ENCODE measurements at regions not wholly inside any gene's neighbourhood (a gene's known extent, or its start where the extent isn't known, plus 50 kb on each side); places are given as distances from the start of the nearest gene placed in this dataset.

GRCh38 chr13:107113387-107113786 lies 545.5 kb upstream of the ARGLU1 start:
- no peak for TF ChIP-seq CTCF (IDR thresholded peaks at IDR 0.05; ENCODE audit: insufficient read depth, low read depth, low read length)
- no peak for DNase-seq (ENCODE audit: low read depth)
- POLR2A ChIA-PET: no interaction called here
- H3K4me3 ChIP-seq (ENCODE audit: low read depth, low read length): no peak overlapping the region
- no peaks in the 10 kb centered on the region for H3K36me3 ChIP-seq (ENCODE audit: control insufficient read depth, insufficient read depth, low read length)
- no peaks in the 10 kb centered on the region for H3K27me3 ChIP-seq (ENCODE audit: control insufficient read depth, insufficient read depth, low read length)
- CTCF ChIA-PET: no interaction called here

DNA sequence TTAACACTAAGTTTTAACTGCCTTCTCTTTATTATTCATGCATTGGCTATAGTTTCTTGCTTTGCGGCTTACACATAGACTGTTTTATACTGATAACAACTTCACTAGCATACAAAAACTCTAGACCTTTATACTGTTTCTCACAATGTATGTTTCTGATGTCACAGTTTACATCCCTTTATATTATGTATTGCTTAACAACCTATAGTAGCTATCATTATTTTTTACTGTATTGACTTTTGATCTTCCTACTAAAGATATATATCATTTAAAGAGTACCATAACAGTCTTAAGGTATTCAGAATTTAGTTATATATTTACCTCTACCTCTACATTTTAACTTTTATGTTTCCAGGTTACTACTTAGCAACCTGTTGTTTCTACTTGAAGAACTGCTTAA lies 543.3 kb upstream of the ARGLU1 start:
- Histone ChIP-seq H3K36me3 (ENCODE audit: control insufficient read depth, insufficient read depth, low read length) (no peaks in the 10 kb centered on the region), H3K4me3 (ENCODE audit: low read depth, low read length) (no peak overlapping the region), H3K27me3 (ENCODE audit: control insufficient read depth, insufficient read depth, low read length) (no peaks in the 10 kb centered on the region)
- DNase-seq (ENCODE audit: low read depth): no peak
- ChIA-PET POLR2A (no interaction called here), CTCF (no interaction called here)
- TF ChIP-seq CTCF (IDR thresholded peaks at IDR 0.05; ENCODE audit: insufficient read depth, low read depth, low read length): no peak

GRCh38 chr13:107104631-107105030 lies 536.7 kb upstream of the ARGLU1 start:
- CTCF ChIA-PET: interaction anchor here (0.5 to 1.1 kb wide), 3 partner anchors 12 to 1495 kb away, joined by 3 to 6 read pairs (median 3); no protein-coding TSS in a partner anchor
- H3K36me3 ChIP-seq (ENCODE audit: control insufficient read depth, insufficient read depth, low read length): no peaks in the 10 kb centered on the region
- POLR2A ChIA-PET: no interaction called here

DNA sequence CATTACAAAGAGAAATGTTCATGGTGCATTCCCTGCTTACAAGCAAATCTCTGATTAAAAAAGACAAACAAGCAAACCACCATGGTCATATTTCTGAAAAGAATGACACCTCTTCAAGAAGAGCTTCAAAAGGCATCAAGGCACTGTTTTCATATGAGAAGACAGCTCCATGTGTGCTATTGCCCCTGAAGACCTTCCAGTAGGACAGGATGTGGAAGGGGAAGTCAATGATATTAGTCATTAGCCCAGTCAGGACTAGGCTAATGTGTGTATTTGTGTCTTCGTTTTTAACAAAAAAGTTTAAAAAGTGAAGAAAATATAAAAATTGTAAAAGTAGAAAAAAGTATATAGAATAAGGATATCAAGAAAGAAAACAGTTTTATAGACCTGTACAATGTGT lies 534.7 kb upstream of the ARGLU1 start:
- no peaks in the 10 kb centered on the region for H3K27me3 ChIP-seq (ENCODE audit: control insufficient read depth, insufficient read depth, low read length)
- H3K36me3 ChIP-seq (ENCODE audit: control insufficient read depth, insufficient read depth, low read length): no peaks in the 10 kb centered on the region
- CTCF ChIA-PET: interaction anchor here (1.2 kb wide), 1 partner anchor 21 kb away, joined by 3 read pairs; no protein-coding TSS in a partner anchor
- POLR2A ChIA-PET: no interaction called here
- DNase-seq (ENCODE audit: low read depth): no peak
- H3K4me3 ChIP-seq (ENCODE audit: low read depth, low read length): no peak overlapping the region
- TF ChIP-seq CTCF (IDR thresholded peaks at IDR 0.05; ENCODE audit: insufficient read depth, low read depth, low read length): no peak

More at GRCh38 chr13:107104631-107105030, 536.7 kb upstream of the ARGLU1 start:
- DNase-seq (ENCODE audit: low read depth): peak; percentile 18
- Histone ChIP-seq H3K4me3 (ENCODE audit: low read depth, low read length) (no peak overlapping the region), H3K27me3 (ENCODE audit: control insufficient read depth, insufficient read depth, low read length) (no peaks in the 10 kb centered on the region)
- no peak for TF ChIP-seq CTCF (IDR thresholded peaks at IDR 0.05; ENCODE audit: insufficient read depth, low read depth, low read length)

- Histone ChIP-seq H3K4me3 (ENCODE audit: low read depth, low read length) (no peak overlapping the region), H3K36me3 (ENCODE audit: control insufficient read depth, insufficient read depth, low read length) (no peaks in the 10 kb centered on the region), H3K27me3 (ENCODE audit: control insufficient read depth, insufficient read depth, low read length) (no peaks in the 10 kb centered on the region)
- ChIA-PET CTCF (no interaction called here), POLR2A (no interaction called here)
- no peak for TF ChIP-seq CTCF (IDR thresholded peaks at IDR 0.05; ENCODE audit: insufficient read depth, low read depth, low read length)
- peak; percentile 50 for DNase-seq (ENCODE audit: low read depth)
These were observed 531.7 kb upstream of the ARGLU1 start for GRCh38 chr13:107099661-107100060.

Data from BJ (cell line).